Dedifferentiated amniotic fluid mesenchymal stem cell (primary cell): ENCODE measurements at regions not wholly inside any gene's neighbourhood (a gene's known extent, or its start where the extent isn't known, plus 50 kb on each side); places are given as distances from the start of the nearest gene placed in this dataset.
"Not testable (repeated sequence)": the region's sequence is repeated elsewhere in the genome, so short reads cannot be mapped to it uniquely, and the experiment has no call there.

Experiments
- DNase-seq: peaks from one replicate; pipeline ENCODE4 v3.0.0-alpha.2; 2016; ENCODE audit errors: extremely low spot score

DNA sequence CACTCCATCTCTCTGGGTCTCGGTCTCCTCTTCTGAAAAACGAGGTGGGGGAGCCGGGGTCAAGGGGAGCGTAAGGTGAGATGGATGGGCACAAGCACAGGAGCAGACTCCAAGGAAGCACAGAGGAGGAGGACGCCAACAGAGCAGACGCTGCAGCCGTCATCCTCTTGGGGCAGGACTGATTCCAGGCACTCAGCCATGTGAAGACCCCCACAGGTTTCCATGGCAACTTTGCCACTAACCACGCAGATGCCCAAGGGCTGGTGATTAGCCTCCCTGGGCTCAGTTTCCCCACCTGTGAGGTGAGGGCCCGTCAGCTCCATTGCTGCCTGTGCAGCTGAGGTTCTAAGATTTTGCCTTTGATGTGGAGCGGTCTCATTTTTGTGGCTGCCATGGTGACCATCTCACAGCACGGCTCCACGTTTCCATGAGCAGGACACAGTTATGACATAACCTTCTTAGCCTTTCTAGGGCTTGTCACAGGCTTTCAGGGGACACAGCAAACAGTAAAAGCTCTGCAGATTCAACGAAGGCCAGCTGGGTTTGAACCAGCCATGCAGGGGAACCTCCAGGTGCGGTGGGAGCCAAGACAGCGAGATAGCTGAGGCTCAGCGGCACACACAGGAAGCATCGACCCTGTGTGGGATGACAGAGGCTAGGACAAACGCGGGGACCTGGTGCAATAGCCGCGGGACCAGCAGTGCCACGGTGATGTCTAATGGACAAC is 170.3 kb downstream of the NUP210 start:
- DNase-seq = no peak

DNA sequence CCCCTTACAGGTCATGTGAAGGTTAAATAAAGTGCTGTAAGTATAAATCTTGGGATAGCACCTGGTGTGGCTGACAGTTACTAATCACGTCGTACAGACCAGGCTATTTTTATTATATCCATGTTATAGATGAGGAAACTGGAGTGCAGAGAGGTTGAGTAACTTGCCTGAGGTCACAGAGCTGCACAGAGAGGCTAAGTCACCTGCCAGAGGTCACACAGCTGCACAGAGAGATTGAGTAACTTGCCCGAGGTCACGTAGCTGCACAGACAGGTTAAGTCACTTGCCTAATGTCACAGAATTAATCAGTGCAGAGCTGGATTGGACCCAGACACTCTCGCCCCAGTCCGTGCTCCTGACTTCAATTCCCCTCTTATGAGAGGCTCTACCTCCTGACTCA is 171.5 kb downstream of the NUP210 start:
- no peak for DNase-seq

DNA sequence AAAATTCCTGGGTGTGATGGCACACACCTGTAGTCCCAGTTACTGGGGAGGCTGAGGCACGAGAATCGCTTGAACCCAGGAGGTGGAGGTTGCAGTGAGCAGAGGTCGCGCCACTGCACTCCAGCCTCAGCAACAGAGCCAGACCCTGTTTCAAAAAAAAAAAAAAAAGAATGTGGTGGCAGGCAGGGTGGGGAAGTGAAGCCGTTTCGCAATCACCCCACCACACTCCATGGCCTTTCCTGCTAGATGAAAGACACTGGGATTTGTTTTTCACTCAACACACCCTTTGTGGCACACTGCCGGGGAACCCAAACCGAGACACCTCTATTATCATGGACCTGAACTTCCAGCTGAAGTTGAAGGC is 172.4 kb upstream of the IQSEC1 start:
- DNase-seq = no peak

DNA sequence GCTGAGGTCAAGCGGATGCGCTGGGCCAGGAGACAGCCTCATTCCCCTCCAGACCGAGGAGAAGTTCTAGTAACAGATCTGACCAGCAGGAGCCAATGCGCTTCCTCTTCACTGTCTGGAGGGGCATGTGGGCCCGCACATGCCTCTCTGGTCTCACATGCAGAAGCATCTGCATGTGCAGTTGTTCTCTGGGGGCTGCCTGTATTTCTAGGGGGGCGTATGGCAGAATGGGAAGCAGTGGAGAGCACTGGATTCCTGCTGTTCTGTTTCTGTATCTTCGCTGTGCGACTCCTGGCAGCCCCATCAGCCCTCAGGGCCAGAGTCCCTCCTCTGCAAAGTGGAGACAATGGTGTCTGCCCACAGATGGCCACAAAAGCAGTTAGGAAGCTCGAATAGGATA is 170.4 kb upstream of the IQSEC1 start:
- no peak for DNase-seq

DNA sequence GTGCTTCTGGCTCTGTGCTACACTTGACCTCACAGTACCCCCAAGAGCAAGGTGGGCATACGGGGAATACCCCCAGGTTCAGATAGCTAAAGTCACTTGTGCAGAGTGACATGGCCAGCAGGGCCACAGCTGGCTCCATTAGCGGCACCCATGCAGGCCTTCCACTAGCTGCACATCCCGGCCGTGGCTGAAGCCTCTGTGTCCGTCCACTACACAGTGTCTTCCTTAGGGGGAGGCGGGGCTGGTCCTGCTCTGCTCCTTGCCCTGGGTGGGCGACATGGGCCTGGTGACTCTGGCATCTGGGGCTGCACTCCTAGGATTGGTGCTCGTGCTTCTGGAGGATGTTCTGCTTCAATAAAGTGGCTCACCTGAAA is 169.1 kb upstream of the IQSEC1 start:
- no peak for DNase-seq

DNA sequence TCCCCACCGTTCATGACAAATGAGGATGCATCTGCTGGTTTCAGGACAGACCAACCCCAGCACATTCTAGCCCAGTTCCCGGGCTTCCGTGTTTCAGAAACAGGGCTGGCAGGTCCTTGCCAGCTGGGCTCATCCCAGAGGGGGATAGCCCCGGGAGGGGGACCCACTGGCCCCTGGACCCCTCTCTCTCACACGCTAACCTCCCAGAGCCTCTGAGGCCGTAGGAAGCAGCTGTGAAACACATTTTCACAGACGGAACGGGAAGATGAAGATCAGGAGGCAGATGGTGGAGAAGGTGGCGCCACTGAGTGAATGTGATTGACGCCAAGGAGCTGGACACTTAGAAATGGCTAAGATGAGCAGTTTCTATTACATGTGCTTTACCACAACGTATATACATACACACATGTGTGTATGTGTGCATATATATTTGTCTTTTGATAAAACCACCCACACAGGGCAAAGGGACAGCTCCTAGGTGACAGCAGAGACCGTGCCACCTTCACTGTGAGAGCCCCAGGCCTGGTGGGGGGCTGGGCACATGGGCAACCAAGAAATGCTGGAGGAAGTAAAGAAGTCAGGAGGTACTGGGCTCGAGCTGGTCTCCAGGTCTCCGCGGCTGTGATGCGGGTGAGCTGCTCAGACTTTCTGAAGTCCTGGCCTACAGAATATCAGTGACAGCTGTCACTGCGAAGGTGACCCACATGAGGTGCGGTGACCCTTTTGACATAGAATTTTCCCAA is 168.6 kb upstream of the IQSEC1 start:
- DNase-seq = no peak

DNA sequence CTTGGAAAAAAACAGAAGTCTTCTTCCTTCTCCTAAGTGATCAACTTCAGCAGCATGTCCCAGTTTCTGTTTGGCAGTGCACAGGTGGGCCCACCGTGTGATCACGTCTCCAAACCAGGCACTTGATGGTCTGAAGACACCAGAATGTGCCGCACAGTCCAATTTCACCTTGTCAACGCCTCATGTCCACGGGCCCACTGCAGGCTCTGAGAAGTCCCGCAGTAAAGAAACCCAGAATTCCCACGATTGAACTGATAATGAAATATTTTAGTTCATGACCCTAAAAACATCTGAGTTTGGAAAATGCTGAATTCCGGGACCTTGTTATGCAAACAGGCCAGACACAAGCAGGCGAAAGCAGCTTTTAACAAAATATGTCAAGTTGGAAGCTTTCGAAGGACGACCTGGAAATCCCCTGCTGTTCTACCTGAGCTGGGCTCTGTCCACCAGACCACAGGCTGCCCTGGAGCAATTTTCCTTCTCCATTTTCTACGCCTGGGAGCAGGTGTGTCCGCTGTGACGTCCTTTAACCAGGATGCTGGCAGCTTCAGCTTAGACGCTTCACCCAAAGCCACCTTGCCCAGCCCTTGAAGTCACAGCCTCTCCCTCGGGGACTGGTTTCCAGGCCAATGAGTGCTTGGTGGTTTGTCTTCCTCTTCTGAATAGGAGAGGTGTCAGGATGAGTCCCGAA is 167.8 kb upstream of the IQSEC1 start:
- DNase-seq = no peak

DNA sequence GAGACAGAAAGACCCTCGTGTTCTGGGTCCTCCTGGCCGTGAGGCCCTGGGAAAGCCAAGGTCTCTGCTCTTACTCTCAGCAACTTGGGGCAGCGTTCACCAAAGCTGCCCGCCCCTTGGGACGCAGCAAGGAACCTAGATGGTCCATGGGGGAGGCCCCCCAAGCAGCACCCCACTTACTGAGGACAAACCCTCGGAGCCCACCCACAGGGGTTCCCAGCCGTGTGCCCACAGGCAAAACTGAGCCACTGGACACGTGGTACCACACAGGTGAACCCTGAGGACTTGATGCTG is 166.2 kb upstream of the IQSEC1 start:
- DNase-seq = no peak

DNA sequence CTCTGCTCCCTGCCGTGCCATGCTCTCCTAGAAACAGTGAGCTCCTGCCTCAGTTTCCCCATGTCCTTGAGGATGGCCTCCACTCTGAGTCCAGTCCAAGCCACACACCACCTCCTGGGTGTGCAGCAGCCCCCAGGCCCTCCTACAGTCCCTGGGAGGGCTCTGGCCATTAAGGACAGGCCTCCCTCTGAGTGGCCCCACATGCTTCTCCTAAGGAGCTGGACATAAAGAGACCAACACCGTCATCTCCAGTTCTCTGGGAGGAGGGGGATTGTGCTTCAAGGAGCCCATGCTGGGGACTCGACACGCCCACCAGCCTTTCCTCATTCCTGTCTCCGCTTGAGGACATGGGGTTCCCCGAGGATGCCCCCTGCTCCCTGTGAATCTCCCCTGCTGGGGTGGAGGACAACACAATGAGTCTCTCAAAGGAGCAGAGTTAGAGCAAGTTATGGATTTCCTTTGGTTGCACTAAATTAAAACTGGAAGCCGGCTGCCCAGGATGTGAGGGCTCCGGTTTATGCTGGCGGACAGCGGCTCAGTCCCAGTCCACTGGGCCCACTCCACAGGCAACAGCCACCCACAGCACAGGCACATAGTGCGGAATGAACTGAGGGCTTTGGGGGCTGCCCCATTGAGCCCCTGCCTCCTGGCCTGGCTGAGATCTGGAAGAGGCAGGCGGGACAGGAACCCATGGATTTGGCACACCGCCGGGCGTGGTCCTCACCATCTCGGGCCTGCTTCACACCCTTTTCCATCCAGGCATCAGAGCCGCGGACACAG is 165.6 kb upstream of the IQSEC1 start:
- DNase-seq = no peak

DNA sequence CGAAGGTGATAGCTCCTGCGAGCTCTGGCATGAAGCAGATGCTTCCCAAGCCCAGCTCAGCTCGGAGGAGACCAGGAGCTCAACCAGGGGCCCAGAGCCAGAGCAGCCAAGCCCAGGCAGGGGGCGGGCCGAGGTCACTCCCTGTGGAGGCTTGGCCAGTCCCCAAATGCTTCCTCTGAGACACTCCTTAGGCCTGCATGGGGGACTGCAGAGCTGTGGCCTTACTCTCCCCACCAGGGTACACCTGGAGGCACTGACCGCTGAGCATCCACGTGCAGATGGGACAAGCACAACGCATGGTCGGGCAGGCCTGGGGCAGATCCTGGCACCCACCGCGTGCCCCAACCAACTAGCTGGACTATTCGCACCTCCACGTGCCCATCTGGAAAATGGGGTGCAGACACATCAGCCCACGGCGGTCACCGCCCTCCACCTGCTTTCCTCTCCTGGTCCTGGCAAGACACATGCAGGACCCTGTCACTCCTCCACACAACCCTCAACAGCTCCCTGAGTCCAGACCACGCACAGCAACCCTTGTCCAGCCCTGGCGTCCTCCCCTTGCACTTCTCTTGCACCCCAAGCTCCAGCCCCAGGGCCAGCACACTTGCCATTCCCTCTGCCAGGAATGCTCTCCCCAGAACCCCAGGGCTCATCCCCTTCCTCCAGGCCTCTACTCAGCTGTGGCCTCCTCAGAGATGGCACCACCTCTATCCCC is 164.7 kb upstream of the IQSEC1 start:
- DNase-seq = no peak

DNA sequence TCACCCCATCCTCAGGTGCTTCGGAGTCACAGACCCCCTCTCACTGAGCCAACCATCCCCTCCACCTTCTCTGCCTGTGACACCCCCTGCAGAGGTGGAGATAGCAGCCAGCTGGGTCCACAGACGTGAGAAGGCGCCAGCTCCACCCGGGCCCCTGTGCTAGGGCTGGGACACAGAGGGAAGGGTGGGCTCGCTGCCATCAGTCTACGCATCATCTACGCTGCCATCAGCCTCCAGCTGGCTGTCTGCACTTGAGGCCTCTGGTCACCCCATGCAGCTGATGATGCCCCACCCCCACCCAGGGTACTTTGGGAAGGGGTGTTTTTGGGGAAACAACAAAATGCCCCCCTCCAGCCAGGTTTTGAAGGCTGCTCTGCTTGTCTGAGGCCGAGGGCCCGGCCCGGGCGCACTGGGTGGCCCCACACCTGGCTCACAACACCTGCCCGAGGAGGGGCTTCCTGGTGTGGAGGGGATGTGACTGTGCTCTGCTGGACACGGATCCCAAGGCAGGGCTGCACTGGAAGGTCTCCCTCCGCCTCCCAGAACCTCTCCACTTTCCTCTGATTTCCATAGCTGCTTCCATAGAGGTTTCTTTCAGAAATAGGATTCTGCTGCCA is 163.4 kb upstream of the IQSEC1 start:
- DNase-seq = no peak

DNA sequence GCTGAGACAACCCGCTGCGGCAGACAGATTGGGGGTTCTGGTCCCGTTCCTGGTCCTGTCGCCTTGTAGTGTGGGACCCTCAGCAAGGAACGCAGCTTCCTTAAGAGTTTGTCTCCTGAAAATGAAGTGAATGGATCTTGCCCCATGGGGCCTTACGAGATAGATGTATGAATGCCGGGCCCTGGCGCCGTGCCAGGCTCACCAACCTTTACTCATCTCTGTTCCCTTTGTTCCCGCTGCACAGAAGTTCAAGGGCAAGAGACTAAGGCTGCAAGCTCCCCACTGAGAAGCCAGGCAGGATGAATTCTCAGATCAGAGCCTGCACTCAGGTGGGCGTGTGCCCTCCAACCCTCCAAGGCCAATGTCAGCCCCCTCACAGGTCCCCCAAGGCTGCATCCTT is 162.7 kb upstream of the IQSEC1 start:
- DNase-seq = no peak

DNA sequence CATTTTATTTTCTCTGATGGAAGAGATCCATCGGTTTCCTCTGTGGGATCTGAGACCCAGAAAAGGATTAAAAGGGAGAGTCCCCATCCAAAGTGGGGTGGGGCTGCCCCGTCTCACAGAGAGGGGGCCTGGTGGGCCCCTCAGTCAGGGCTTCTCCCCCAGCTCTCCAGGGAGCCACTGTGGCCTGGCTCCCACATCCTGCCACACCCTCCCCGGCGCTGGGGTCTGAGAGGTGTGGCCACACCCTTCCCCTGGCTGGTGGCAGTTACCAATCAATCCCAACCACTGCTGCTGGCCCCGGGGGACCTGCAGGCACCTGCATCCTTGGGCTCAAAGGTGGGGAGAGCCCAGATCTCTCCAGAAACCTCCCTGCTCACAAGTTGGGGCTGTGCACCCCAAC is 161.8 kb upstream of the IQSEC1 start:
- DNase-seq = no peak

DNA sequence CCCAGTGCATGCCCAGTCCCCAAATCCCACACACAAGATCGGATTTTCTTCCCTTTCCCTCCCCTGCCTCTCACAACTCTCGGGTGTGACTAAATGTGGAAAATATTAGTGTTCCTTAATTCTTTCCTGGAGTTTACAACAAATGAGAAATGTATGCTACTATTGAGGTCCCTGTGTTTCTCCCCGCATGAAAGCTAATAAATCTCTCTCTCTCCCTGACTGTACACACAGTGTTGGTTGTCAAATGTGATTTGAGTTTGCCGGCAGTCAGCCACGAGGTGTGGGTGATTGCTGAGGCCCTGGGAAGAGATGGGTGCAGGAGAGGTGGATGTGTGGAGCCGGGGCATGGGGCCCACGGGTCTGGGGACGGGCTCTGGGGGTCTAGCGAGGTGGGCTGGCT is 161.4 kb upstream of the IQSEC1 start:
- DNase-seq = no peak

DNA sequence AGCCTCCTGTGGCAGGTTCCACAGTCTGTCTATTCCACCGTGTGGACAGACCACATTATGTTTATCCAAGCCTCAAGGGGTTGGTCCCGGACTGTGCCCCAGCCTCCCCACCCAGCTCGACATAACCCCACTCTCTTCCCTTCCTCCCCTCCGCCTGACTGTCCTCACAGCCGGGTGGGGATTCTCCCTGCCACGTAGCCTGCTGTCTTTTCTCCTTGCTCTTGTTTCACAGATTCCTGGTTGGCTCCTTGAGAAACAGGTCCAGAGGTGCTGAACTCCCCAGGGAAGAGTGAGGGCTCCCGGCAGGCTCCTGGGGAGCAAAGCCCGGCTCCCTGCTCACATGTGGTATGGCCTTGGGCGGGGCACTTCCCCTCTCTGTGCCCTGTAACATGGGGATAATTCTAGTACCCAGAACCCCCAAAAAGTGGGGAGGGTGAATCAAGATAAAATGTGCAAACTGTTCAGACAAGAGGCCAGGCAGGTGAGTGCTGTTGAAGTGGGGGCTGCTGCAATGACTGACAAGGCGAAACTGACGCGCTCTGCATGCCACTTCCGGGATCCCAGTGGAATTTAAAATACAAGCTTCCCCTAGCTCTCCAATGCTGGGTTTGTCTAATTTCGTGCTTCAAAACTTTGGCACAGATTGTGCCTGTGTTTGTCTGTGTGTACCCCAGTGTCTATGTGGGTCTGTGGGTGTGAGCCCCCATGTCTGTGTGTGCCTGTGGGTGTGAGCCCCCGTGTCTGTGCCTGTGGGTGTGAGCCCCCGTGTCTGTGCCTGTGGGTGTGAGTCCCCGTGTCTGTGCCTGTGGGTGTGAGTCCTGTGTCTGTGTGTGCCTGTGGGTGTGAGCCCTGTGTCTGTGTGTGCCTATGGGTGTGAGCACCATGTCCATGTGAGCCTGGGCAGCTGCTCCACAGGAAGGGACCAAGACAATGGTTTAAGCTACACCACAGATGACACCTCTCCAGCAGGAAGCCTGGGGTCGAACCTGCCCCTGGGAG is 160.6 kb upstream of the IQSEC1 start:
- no peak for DNase-seq

DNA sequence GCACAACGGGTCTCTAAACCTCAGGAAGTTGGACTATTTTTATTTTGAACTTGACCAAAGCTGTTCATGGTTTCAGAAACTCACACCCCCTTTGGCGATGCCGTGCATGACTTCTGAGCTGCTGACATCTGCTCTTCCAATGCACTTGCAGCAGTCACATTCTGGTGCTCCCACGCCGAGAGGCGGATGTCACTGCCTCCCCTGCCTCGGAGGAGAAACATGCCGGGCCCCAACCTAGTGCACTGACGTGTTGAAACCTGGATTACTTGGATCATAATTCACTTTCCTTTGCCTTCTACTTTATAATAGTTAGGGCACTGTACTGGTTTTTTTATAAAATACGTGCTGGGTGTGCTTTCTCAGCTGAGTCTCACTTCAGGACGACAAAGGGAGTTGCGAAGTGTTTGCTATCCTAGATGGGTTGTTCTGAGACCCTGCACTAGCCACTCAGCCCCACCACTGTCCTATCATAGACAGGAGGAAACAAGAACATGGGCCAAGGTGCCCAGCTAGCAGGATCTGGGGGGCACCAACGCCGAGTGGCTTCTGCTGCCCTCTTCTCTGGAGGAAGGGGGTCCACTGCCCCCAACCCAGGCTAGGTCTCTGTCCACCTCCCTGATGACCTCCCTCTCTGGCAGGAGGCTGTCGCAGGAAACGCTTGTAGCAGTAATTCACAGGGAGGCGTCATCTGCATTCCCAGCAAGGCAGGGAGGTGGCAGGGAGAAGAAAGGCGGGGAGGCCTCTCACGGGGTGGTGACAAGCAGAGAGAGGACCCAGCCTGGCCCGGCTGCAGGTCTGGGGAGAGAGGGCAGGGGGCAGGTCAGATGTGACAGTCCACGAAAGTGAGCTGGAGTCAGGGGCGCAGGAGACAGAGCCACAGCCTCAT is 158.8 kb upstream of the IQSEC1 start:
- no peak for DNase-seq

DNA sequence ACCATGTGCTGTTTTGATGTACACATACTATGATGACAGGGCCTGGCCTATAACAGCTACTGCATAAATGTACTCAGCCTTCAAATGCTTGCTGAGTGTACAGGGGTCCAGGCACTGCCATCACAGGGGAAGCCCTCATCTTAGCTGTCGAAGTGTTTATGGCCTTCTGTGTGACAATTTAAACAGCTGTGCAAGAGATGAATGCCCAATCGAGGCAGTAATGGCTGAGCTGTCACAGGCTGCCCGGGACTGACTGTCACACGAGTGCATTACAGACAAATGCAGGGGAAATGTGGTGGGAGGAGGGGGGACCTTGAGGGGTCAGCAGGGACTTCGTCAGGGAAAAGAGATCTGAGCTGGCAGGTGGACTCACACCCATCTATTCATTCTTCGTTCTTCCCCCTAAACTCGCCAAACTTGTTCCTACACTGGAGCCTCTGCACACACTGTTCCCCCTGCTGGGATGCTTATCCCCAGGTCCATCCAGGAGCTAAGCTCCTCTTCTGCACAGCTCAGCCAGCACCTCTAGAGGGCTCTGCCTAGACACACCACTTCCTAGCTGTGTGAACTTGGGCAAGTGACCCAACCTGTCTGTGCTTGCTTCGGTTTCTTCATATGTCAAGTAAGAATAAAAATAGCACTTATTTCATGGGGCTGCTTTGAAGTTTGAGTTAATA is 156.2 kb upstream of the IQSEC1 start:
- DNase-seq = no peak

DNA sequence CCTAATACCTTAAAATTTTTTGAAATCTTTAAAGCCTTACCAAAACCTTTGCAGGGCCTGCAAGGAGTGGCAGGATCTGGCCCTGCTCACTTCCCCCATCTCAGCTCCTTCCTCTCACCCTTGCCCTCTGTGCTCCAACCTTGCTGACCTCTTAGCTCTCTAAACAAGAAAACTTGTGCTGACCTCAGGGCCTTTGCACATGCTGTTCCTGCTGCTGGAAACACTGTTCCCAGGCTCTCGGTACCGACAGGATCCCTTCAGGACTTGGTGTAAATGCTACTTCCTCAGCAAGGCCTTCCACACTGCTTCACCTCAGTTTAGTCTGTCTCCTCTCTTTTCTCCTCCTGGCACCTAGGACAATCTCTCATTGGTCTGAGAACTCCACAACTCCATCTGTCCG is 155.4 kb upstream of the IQSEC1 start:
- no peak for DNase-seq

DNA sequence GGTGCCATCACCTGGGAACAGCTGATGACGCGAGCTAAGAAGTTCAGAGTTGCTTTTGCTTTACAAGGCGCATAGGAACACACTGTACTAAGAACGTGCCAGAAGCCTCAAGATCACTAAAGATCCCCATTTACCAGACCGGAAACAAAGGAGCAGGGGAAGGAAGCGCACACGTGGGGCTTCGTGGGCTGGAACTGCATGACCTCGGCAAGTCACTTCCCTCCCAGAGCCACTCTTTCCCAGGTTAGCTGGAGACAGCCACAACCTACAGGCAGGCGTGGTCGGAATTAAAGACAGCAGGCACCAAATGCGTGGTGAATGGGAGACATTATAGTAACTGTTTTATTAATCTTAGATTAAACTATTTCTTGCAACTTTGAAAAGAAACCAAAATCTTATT is 154.9 kb upstream of the IQSEC1 start:
- not testable (repeated sequence) for DNase-seq
